SW 1271 (cell line): ENCODE measurements at regions not wholly inside any gene's neighbourhood (a gene's known extent, or its start where the extent isn't known, plus 50 kb on each side); places are given as distances from the start of the nearest gene placed in this dataset.

Experiments
- DNase-seq, 2 experiments: peaks; one replicate each; lab custom pipeline; 2025; lab: John Stamatoyannopoulos, UW

DNA sequence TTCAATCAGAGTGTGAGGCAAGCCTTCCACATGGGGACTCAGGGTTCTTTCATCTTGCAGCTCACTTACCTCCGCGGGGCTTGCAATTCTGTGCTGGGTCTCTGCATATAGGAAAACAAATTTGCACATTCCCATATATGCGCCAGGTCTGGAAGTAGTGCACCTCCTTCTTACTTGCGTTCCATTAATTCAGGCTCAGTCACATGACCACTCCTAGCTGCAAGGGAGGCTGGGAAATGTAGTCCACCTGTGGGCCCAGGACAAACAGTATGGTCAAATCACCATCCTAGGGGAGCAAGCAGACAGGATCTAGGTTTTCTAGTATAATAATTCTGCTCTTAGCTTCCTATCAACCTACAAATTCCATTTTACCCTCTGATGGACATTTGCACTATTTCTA is 160.4 kb downstream of the AACS start:
- no peak for DNase-seq

DNA sequence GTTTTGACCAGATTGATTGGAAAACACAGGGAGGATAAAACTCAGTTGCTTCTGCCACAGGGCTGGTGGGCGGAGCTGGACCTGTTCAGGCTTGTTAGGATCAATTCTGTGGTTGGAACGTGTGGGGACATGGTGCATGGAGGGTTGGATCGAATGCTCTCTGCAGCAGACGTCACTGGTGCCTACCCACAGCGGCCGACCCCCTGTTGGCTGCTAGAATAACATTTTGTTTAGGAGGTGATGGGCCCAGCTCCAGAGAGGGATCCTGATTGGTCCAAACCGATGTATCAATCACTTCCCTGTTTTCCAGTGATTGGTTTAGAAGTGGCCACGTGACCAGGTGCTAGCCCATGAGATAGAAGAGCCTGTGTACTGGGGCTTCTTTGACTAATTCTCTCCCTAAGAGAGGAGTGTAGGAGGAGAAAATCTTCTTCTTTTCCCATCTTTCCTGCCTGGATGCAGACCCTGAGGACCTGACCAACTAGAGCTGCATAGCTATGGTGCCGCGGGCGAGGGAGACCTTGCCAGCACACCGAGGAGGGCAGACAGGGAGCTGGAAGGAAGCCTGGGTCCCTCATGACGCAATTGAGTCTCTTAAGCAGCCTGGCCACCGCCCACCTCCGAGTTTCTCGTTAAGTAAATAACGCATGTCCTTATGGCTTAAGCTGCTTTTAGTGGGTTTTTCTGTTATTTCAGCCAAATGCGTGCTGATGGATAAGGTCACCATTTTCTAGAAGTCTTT is 163.5 kb downstream of the AACS start:
- DNase-seq = no peak

DNA sequence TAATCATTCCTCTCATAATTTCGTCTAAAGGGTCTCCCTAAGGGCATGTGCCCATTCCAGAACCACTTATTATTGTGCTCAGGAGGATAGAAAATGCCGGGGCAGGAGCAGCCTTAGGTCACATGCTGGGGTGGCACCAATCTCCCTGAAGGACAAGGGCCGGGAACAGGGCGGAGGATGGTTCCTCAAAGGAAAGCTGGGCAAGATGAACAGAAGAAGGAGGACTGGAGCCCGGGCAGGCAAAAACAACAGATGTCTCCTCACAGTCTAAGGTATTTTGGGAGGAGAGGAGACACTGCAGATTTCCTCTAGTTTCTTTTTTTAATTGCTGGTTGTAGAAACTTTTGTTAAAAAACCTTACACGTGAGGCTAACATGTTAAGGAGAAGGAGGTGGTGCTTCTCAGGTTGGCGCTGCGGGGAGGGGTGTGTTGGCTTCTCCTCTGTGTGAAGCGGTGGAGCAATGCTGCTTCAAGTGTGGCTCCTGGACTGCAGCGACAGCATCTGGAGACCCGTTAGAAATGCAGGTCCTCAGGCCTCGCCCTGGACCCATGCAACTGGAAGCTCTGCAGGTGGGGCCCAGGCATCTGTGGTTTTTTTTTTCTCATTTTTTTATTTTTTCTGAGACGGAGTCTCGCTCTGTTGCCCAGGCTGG is 164.8 kb downstream of the AACS start:
- DNase-seq = no peak

DNA sequence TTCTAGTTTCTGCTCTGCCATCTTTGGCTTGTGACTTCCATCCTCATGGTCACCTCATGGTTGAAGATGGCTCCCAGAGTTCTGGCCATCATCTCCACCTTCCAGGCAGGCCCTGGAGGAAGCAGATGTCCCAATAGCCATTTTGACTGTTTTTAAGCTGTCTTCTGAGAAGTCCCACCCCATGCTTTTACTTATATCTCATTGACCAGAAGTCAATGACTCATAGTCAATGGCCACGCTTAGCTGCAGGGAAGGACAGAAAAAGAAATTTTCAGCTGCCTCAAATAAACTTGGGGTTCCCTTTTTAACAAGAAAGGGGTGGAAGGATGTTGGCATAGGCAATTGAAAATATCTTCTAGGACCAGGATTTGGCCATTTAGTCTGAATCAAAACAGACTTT is 168.1 kb downstream of the AACS start:
- DNase-seq = no peak

DNA sequence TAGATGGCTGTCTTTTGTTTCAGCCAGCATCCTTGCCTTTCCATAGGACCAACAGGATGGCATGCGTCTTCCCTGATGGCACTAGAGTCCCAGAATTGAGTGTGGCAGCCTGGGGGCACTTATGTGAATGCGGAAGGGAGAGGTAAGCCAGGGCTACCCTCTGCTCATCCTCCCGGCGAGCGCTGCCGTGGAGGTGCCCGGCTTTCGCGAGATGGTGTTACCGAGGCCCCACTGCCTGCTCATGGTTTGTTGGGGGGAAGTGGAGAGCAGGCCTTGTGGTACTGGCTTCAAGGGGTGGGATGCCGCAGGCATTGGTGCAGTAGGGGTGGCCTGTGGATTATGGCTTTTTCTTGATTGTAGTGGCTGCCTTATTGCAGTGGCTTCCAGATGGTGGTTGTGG is 174.3 kb downstream of the AACS start:
- DNase-seq = no peak

DNA sequence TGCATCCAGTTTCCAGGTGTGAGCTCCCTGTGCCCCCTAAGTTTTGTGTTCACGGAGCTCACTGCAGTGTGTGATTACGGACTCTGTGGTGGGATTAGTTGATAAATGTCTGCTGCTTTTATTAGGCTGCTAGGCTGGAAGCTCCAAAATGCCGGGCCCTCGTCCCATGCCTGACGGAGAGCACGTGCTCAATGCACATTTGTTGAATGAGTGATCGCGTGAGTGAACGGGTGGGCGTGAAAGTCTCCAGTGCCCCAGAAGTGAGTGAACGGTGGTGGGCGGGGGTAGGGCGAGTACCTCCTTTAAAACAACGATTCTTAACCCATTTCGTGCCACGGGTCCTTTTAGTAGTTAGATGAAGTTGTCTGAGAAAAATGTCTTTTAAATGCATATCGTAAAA is 175.5 kb downstream of the AACS start:
- no peak for DNase-seq

DNA sequence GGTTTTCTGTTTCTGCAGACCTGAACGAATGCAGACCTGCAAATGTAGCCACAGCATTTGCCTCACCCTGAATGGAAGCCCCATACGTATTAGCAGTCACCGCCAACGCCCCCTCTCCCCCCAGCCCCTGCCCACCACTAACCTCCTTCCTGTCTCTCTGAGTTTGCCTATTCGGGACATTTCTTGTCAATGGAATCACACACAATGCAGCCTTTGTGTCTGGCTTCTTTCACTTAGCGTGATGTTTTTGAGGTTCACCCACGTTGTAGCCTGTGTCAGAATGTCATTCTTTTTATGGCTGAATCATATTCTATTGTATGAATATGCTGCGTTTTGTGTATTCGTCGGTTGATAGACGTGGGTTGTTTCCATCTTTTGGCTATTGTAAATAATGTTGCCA is 178.6 kb downstream of the AACS start:
- DNase-seq = no peak

DNA sequence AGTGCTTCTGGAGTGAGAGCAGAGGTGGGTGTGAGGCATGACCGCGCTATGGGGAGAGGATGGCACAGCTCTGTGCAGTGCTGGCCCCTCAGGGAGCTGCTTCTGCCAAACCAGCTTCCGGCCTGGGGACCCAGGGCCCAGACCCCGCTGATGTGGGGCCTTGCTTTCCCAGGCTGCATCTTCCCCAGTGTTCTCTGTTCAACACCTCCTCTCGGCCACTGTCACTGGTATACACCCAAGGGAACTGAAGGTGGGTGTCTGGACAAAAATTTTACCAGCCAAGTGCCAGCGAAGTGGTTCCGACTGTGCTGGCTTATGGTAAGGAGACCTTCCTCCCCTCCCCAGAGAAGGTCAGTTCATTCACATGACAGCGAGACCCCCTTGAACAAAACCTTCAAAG is 179.1 kb downstream of the AACS start:
- no peak for DNase-seq

DNA sequence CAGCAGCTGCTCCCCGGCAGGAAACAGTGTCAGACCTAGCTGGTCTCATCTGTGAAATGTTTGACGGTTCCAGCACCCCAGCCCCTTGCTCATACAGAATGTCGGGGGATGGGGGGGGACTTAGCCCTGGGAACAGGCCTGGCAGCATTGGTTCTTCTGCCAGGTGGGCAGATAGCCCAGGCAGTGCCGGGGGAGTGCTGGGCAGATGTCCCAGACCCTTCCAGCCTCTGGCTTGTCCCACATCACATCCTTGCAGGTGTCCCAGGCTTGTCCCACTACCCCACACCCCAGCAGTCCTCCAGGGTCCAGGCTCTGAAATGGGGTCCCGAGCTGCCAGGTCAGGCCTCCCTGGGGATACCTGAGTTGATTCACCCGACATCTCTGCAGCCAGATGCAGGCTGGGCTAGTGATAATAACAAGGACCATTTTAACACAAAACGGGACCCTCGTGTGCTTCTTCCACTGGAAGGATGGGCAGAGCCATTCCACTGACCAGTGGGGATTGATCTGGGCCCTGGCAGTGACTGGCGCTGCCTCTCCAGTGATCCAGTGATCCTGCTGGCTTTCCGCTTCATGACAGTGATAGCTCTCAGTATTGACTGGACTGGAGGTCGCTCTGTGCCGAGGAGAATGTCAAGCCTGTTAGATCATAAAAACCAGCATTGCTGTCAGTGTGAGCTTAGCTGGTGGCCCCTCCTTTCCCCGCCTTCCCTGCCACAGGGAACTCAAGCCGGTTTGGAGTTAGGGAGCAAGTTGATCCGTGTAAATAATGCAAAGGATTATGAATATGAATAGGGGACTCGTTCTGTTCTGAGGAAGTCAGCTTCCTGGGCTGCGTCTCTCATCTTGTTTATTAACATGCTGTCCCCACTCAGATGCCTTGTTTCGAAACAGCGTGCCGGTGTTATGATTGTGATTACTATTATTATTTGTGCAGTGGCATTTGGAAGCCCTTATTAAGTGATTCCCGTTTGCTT is 180.6 kb downstream of the AACS start:
- no peak for DNase-seq

DNA sequence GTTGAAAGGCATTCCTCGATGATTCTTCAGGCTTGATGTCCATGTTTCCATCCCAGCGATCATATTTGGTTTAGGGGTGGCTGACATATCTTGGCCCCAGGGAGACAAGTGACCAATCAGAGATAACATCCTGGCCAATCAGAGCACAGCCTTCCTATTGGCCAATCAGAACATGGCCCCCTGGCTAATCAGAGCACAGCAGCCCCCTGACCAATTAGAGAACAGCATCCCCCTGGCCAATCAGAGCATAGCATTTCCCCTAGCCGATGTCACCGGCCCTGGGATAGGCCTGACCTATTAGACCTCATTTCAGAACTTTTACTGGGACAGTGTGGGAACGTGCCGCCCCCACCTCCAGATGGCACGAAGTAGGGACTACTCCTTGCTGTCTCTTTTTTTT is 182.2 kb downstream of the AACS start:
- DNase-seq = no peak

DNA sequence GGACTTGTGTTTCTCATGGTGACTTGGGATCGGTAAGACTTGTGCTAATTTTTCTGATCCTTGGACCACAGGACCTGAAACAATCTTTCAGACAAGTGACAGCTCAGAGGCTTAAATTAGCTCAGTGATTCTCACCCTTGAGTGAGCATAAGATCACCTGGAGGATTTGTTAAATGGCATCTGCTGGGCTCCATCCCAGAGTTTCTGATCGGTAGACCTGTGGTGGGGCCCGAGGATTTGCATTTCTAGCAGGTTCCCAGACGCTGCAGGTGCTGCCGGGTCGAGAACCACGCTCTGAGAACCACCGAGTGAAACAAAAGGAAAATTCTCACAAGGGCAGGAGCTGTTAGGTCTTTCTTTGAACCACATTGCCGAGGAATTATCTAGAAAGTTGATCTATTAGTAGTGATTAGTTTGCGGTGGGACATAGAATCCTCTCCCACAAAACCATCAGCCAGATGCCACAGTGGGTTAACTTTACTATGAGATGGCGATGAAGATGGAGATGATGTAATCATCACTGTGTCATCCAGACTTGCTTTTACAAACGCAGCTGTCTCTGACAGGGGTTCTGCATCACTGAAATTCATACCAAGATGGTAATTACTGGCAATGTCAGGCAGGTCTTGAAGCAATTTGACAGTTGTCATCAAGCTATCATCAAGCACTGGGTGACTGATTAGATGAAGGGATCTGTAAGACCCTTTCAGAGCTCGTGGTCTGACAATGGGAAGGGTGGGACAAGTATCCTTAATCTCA is 184.0 kb downstream of the AACS start:
- no peak for DNase-seq

DNA sequence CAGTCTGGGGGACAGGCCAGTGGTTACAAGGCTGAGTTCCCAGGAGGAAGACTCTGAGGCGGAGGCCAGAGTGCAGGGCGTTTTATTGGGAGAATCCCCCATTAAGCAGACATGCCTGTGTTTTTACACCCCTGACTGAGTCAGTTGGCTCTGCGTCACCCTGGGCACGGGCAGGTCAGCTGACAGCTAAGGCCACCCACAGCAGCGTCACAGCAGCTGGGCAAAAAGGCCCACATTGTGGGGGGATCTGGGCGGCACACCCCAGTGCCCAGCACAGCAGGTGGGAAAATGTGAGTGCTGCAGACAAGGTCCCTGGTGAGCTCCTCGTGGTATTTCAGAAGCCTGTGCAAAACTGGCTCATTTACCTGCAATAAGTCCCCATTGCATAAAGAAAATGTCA is 184.7 kb downstream of the AACS start:
- DNase-seq = no peak

DNA sequence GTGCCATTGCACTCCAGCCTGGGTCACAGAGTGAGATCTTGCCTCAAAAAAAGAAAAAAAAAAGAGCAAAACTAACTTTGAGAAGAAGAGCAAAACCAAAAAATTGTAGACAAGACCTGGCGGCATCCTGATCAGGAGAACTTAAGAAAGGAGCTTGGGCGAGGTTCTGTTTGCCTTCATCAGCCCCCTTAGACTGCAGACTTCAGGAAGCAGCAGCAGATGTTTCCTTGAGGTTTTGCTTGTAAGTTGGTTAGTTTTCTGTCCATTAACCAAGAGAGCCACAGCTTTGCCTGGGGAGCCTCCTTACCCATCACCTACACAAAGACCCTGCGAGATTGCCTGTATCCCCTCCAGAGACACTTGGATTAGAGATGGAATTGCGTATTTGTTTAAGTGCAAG is 189.0 kb downstream of the AACS start:
- DNase-seq = no peak

DNA sequence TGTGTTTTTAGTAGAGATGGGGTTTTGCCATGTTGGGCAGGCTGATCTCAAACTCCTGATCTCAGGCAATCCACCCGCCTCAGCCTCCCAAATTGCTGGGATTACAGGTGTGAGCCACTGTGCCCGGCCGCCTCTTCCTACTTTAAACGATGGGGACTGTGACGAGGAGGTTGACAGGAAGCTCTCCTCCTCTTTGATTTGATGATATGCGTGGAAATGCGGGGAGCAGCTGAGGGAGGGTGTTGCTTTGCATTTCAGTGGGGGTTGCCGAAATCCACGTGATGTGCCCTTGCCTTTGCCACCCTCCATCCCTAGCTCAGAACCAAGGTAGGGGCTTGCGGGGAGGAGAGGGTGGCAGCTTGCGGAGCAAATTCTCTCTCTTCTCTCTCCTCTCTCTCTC is 189.6 kb downstream of the AACS start:
- DNase-seq = no peak

DNA sequence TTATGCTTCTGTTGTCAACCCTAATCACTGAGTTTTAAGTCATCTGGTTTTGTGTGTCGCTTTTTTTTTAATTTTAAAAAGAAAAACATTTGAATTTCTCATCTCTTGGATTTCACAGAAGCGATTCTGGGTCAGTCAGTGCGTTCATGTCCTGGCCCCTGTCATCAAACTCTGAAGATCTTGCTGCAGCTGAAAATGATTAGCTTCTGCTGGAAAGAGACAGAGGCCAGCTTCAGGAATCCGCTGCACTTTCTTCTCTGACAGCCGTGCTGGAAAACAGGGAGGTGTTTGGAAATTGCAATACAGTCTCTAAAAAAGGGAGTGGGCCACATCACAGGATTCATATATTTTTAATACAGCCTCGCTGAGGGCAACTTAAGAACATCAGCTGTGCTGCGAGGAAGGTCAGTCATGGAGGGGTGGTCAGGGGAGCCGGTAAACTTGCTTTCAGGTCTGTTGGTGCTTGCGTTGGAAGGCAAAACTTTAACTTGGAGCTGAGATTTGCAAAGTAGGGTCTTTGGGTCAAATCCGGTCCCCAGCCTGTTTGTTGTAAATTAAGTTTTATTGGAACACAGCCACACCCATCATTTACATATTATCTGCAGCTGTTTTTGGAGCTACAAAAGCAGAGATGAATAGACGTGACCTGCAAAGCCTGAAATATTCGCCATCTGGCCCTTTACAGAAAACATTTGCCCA is 190.8 kb downstream of the AACS start:
- no peak for DNase-seq

DNA sequence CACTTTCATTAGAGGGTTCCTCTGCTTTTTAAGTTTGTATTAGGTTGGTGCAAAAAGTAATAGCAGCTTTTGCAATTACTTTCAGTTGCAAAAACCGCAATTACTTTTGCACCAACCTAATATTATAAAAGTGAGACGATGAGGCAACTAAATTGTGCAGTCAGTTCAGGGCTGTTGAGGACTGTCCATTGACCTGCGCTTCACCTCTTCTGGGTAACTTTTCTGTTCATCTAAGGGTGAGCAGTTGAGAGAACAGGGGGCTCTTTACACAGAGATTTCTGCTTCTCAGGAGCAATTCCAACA is 191.3 kb downstream of the AACS start:
- DNase-seq = no peak

DNA sequence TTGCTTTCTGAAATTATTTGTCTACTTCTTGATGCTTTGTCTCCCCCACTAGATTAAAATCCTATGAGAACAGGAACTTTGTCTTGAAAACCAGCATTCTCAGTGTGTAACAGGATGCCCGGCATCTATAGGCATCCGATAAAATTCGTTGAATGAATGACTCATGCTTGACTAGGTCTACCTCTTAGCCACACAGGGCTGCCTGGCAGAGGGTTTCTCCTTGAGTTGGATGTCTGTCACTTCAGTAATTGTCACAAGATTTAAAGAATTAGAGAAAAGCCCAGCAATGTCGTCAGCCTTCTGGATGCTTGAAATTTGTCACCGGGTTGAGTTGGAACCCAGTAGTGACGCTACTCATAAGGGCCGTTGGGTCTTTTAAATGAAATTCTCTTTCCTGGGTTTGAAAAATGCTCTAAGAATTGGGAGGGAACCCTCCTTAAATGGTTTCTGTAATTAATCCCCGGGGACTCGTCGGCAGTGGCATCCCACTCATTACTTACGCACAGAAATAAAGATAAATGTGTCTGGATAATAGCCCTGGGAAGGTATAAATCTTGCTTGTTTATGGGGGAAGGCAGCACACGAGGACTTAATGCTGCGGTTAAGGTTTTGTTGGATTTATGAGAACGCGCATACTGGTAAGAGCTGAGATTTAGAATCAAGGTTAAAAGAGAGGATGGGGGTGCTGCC is 194.1 kb downstream of the AACS start:
- no peak for DNase-seq

DNA sequence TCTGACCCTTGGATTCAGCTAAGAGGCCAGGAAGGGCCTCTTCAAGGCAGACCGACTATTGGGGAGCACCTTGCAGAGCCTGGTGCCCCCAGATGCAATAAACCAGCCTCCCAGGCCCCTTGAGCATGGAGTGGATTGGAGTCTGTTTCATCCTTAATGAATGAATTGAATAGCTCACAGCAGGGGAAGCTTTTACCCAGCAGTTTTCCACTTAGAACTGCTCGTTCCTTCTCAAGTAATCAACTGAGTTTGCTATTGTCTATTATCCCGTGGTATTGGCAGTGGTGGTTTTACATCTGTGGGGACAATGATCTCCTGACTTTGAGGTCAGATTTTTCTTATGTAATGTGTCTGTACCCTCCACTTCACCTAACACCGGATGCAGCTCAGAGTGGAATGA is 197.6 kb downstream of the AACS start:
- no peak for DNase-seq

DNA sequence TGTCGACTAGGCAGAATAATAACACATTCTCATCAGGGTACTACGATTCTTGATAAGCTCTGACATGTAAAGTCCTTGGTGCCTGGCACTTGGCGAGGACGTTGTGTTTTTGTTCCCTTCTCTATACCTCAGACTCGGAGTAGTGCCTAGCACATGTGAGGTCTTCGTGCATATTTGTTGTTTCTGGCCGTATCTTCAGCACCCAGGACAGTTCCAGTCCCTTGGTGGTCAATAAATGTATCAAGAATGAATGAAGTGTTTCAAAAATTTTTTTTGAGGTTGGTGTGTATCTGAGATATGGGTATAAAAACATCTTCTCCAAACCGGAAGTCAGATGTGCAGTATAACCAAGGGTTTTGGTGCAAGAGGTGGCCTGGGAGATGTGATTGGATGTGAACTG is 198.2 kb downstream of the AACS start:
- no peak for DNase-seq

DNA sequence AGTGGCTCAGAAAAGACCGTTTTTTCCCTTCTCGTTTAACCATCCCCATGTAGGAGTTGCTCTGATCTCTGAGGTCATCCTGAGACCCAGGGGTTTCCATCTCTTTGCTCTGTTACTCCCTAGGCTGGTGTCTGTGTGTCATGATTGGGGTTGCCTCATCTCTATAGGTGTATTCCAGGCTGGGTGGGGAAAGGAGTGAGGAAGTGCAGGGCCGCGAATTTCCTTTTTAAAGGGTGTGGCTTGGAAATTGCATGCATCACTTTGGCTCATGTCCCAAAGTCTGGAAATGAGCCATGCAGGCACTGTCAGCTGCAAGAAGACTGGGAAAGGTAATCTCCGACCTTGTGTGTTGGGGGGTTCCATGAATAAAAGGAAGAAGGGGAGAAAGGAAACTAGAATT is 201.9 kb downstream of the AACS start:
- DNase-seq = no peak

DNA sequence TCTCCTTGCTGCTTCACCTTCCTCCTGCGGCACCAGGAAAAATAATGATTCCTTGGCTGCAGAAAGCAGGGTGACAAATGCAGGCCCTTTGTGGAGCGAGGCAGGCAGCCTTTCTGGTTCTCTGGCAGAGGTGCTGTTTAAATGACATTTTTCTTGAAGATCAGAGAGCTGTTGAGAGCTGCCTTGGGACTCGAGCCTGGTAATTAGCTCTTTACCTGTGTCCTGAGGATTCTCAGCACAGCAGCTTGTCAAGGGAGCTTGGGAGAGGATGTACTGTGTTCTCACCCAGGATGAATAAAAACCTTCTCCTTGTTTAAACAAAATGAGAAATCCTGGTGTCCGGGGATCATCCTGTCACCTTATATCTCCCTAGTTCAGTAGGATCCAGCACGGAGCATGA is 204.0 kb downstream of the AACS start:
- DNase-seq = no peak
